HG02759 (cell line): ENCODE measurements at regions not wholly inside any gene's neighbourhood (a gene's known extent, or its start where the extent isn't known, plus 50 kb on each side); places are given as distances from the start of the nearest gene placed in this dataset.

Experiments used
- ATAC-seq: cut with Tn5 transposase; IDR thresholded peaks from one replicate; pipeline ENCODE4 v1.9.1; 2021; ENCODE audit warnings: mild to moderate bottlenecking, moderate library complexity; ENCODE audit not compliant: unreplicated experiment

DNA sequence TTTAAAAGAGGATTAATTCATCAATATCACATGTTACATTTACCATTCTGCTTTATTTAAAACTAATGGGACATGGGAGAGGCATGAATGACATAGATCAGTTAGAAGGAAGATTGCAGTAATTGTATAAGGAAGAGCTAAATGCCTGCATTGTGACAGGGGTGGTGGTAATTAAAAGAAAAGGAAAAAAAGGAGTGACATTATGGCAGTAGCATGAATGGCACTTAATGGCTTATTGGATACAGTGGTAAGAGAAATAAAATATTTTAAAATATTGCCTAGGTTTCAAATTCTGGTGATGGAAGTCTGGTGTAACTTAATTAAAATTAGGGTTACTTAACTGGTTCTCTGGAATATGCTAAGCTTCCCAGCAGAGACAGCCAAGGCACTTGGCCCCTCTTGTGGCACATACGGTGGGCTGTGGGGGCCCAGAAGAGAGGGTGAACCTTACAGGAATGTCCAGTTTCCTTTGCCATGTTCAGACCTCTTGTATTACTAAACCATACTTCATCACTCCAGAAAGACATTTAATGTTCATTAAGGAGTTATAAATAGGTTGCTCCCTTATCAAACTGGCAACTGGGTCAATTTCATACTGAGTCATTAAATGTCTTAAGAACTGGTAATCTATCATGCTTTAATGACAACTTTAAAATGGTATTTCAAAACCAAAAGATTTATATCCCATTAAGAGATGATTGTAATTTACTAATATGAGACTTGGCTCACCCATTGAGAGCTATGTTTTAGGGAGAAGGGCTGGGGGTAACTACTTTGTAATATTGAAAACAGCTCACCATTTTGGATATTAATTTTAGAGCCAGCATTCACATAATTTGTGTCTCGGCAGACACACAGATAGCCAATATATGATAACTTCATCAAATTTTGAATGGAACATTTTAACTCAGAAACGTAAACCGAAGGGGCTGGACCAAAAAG, 798.9 kb upstream of the PIK3C3 start:
- ATAC-seq: no peak

DNA sequence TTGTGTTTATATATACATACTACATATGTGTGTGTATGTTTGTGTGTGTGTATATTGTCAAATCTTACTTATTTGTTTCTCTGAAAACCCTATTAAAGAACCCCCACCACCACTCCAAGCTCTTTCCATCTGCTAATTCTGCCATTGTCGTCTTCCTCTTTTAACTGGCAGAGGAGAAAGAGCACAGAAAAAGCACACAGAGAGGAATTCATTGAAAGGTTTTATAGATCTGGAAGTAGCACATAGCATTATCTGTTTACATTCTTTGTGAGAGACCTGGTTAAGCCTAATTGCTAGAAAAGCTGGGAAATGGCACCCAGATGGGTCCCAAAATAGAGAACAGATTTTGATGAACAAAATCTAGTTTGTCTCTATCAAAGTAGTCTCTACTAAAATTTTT, 800.0 kb upstream of the PIK3C3 start:
- no peak for ATAC-seq

GRCh38 chr18:41153871-41154270, 801.2 kb upstream of the PIK3C3 start:
- ATAC-seq: no peak

- no peak for ATAC-seq
Measured at GRCh38 chr18:41150316-41150715, 804.7 kb upstream of the PIK3C3 start.

- no peak for ATAC-seq
Measured at GRCh38 chr18:41146301-41146700, 808.7 kb upstream of the PIK3C3 start.

DNA sequence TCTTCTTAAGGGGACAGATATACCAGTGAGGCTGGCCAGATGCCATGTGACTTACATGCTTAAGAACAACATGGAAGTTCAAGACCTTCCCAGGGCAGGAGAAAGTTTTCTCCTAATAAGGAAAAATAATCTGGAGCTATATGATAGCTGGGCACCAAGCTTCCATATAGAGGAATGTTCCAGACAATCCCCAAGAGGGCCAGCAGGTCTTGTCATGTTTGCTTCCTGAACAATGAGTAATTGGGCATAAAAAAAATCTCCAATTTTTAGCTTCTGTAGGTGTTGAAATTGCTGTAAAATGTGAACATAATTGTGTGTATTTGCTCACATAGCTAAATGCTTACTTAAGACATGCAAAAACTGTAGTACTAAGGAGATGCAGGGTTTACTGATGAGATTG, 809.5 kb upstream of the PIK3C3 start:
- ATAC-seq: no peak

DNA sequence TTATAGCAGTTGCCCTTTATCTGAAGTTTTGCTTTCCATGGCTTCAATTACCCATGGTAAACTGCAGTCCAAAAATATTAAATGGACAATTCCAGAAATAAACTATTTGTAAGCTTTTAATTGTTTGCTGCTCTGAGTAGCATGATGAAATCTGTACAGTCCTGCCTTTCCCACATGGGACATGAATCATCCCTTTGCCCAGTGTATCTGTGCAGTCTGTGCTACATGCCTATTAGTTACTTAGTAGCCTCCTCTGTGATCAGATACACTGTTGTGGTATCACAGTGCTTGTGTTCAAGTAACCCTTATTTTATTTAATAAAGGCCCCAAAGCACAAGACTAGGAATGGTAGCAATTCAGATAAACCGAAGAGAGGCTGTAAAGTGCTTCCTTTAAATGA, 810.6 kb upstream of the PIK3C3 start:
- no peak for ATAC-seq

GRCh38 chr18:41140506-41140905, 814.5 kb upstream of the PIK3C3 start:
- no peak for ATAC-seq

GRCh38 chr18:41135146-41135545, 819.9 kb upstream of the PIK3C3 start:
- no peak for ATAC-seq

GRCh38 chr18:41134426-41134825, 820.6 kb upstream of the PIK3C3 start:
- no peak for ATAC-seq

- ATAC-seq: no peak
Measured at GRCh38 chr18:41131050-41131449, 824.0 kb upstream of the PIK3C3 start.

DNA sequence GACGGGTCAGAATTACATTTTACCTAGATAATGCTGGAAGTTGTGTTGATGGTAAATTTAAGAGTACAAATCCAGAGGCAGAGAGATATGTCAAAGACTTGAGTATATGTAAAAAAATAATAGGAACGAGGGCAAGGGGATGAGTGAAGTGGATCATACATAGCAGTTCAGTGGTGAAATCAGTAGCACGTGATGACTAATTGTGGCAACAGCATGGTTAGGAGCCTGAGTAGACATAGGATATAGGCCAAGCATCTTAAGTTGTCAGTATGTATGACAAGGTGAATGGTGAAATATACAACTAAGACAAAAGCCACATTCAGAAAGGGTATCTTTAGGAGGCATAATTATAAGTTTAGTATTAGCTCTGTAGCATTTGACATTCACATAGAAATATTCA, 826.5 kb upstream of the PIK3C3 start:
- ATAC-seq: no peak

DNA sequence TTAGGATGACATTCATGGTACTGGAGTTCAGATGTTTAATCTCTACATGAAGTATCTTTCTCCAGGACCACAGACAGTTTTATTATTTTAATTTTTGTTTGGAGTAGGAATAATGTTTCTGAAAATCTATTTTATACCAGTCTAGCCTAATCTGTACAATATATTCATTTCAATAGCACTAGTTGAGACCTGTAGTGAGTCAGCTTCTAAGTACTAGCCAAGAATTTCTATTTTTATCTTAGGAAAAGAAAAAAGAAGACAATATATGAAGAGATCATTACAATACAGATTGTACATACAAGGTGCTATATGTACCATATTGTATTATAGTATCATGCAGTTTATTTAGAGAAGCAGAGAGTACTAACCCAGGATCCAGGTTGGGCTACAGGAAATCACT, 826.9 kb upstream of the PIK3C3 start:
- no peak for ATAC-seq

- no peak for ATAC-seq
Measured at GRCh38 chr18:41126541-41127235, 828.3 kb upstream of the PIK3C3 start.

- ATAC-seq: no peak
Measured at GRCh38 chr18:41121116-41121826, 833.8 kb upstream of the PIK3C3 start.

- no peak for ATAC-seq
Measured at GRCh38 chr18:41119031-41119430, 836.0 kb upstream of the PIK3C3 start.

DNA sequence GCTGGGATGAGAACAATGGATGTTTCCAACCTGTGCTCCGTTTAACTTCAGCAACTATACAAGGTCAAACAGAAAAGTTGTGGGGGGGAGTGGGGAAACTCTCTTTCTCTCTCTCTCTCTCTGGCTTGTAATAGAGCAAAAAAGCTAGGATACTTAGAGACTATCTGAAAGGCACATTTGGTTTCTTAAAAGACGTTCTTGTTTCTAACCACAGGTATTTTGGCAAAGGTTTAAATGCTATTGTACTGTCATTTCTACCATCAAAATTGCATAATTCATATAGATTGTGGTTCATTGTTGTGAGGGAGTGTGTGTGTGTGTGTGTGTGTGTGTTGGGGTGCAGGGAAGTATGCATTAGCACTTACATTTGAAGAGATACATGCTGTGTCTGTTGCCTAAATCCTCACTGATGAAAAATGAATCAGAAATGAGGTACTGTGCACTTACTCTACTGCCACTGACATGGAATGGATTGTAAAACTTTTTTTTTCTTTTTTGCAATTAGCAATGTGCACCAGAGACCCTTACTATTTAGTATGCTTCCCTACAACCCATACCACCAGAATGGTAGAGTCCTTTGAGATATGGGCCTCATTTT, 841.0 kb upstream of the PIK3C3 start:
- no peak for ATAC-seq

DNA sequence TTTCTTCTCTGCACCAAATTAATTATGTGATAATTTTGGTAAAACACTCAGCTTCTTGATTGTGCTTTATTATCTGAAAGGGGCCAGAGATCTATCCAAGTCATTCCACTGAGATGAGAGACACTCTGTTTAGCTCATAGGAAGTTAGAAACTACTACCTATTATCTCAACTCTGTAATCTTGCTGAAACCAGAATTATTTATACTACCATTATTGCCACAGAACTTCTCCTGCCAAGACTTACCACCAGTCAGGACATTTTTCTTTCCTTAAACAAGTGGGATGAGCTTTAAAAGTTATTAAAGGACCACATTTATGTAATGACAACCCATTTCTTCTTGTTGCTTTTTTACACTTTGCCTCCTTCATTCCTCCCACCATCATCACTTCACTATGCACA, 855.6 kb upstream of the PIK3C3 start:
- no peak for ATAC-seq

DNA sequence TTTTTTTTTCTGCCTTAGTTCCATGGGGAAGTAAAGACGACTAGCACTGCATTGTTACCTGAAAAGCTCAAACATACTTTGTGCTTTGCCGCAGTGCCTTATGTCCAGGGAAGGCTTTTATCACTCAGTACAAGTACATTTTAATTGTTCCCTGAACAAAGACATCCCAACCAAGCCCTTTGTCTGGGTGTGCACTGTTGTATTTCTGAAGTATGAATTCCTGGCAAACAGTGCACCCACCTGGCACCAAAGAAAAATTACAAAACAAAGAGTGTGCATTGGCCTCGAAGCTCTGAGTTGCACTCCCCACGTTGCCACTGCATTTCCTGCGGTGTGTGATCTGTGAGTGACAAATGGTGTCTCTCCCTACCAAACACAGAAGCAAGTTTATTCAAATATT, 858.5 kb upstream of the PIK3C3 start:
- ATAC-seq: no peak

GRCh38 chr18:41077076-41077475, 878.0 kb upstream of the PIK3C3 start:
- ATAC-seq: no peak

DNA sequence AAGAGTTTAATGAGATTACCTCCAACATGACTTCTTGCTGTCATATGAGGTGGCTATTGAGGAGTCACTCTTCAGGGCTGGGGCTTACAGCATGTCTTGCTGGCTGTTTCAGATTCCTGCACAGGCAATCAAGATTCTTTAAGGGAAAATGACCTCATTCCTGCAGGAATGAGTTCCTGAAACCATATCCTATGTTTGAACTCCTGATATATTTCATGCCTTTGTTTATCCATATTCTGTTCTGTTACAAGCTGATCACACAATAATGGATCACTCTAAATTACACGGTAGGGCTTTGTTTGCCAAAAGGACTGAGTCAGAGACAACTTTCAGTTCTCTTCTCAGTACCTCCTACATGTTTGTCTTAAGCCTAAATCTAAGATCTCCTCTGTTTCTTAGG, 879.8 kb upstream of the PIK3C3 start:
- ATAC-seq: no peak
